ENCODE measurements at regions not wholly inside any gene's neighbourhood (a gene's known extent, or its start where the extent isn't known, plus 50 kb on each side); places are given as distances from the start of the nearest gene placed in this dataset.

GRCh38 chr2:16291731-16292550 lies 351.6 kb downstream of the MYCN start:
- H3K9me3 ChIP-seq (ENCODE audit: insufficient read depth, low read length) = no peaks in the 10 kb centered on the region
- H2AFZ ChIP-seq (ENCODE audit: low read depth, low read length, severe bottlenecking) = no peak overlapping the region
- H3K79me2 ChIP-seq (ENCODE audit: insufficient read depth, low read length) = no peaks in the 10 kb centered on the region
- H3K27ac ChIP-seq (ENCODE audit: low read depth, low read length) = no peak overlapping the region
- TF ChIP-seq CTCF (IDR thresholded peaks at IDR 0.05; ENCODE audit: insufficient read depth, low read length, poor library complexity, severe bottlenecking) (no peak), EZH2phosphoT487 (conservative IDR thresholded peaks at IDR 0.05; ENCODE audit: low read length) (no peak)
- H3K9ac ChIP-seq (ENCODE audit: low read length) = no peak overlapping the region
- H3K36me3 ChIP-seq (ENCODE audit: low read length) = no peaks in the 10 kb centered on the region
- no peak overlapping the region for H3K4me3 ChIP-seq (ENCODE audit: insufficient read depth, low read length, poor library complexity, severe bottlenecking)
- H4K20me1 ChIP-seq (ENCODE audit: low read depth, low read length) = no peaks in the 10 kb centered on the region
- H3F3A ChIP-seq (ENCODE audit: insufficient read depth) = no peaks in the 10 kb centered on the region
- no peaks in the 10 kb centered on the region for H3K27me3 ChIP-seq (ENCODE audit: low read length)
- no peaks in the 10 kb centered on the region for H3K9me2 ChIP-seq (replicated peaks; ENCODE audit: insufficient read depth, low read length)
- no peak overlapping the region for H3K4me2 ChIP-seq (ENCODE audit: low read depth, low read length, poor library complexity, severe bottlenecking)

GRCh38 chr2:16291226-16291625 lies 350.9 kb downstream of the MYCN start:
- no peaks in the 10 kb centered on the region for H3K9me3 ChIP-seq (ENCODE audit: insufficient read depth, low read length)
- no peak overlapping the region for H3K4me2 ChIP-seq (ENCODE audit: low read depth, low read length, poor library complexity, severe bottlenecking)
- no peaks in the 10 kb centered on the region for H3K9me2 ChIP-seq (replicated peaks; ENCODE audit: insufficient read depth, low read length)
- H3K4me3 ChIP-seq (ENCODE audit: insufficient read depth, low read length, poor library complexity, severe bottlenecking) = no peak overlapping the region
- no peaks in the 10 kb centered on the region for H3K79me2 ChIP-seq (ENCODE audit: insufficient read depth, low read length)
- no peaks in the 10 kb centered on the region for H4K20me1 ChIP-seq (ENCODE audit: low read depth, low read length)
- H2AFZ ChIP-seq (ENCODE audit: low read depth, low read length, severe bottlenecking) = no peak overlapping the region
- H3K36me3 ChIP-seq (ENCODE audit: low read length) = no peaks in the 10 kb centered on the region
- H3K27ac ChIP-seq (ENCODE audit: low read depth, low read length) = no peak overlapping the region
- no peaks in the 10 kb centered on the region for H3F3A ChIP-seq (ENCODE audit: insufficient read depth)
- TF ChIP-seq CTCF (IDR thresholded peaks at IDR 0.05; ENCODE audit: insufficient read depth, low read length, poor library complexity, severe bottlenecking) (no peak), EZH2phosphoT487 (conservative IDR thresholded peaks at IDR 0.05; ENCODE audit: low read length) (no peak)
- no peak overlapping the region for H3K9ac ChIP-seq (ENCODE audit: low read length)
- no peaks in the 10 kb centered on the region for H3K27me3 ChIP-seq (ENCODE audit: low read length)

GRCh38 chr2:16290311-16291020 lies 350.1 kb downstream of the MYCN start:
- H3K9ac ChIP-seq (ENCODE audit: low read length) = no peak overlapping the region
- no peak for TF ChIP-seq EZH2phosphoT487 (conservative IDR thresholded peaks at IDR 0.05; ENCODE audit: low read length)
- TF ChIP-seq CTCF (IDR thresholded peaks at IDR 0.05; ENCODE audit: insufficient read depth, low read length, poor library complexity, severe bottlenecking) = no peak
- H3K4me3 ChIP-seq (ENCODE audit: insufficient read depth, low read length, poor library complexity, severe bottlenecking) = no peak overlapping the region
- H3F3A ChIP-seq (ENCODE audit: insufficient read depth) = no peaks in the 10 kb centered on the region
- no peaks in the 10 kb centered on the region for H4K20me1 ChIP-seq (ENCODE audit: low read depth, low read length)
- H3K79me2 ChIP-seq (ENCODE audit: insufficient read depth, low read length) = no peaks in the 10 kb centered on the region
- H3K9me2 ChIP-seq (replicated peaks; ENCODE audit: insufficient read depth, low read length) = no peaks in the 10 kb centered on the region
- H3K27ac ChIP-seq (ENCODE audit: low read depth, low read length) = no peak overlapping the region
- no peaks in the 10 kb centered on the region for H3K9me3 ChIP-seq (ENCODE audit: insufficient read depth, low read length)
- no peaks in the 10 kb centered on the region for H3K36me3 ChIP-seq (ENCODE audit: low read length)
- H3K27me3 ChIP-seq (ENCODE audit: low read length) = no peaks in the 10 kb centered on the region
- H2AFZ ChIP-seq (ENCODE audit: low read depth, low read length, severe bottlenecking) = no peak overlapping the region
- no peak overlapping the region for H3K4me2 ChIP-seq (ENCODE audit: low read depth, low read length, poor library complexity, severe bottlenecking)
